ENCODE measurements at regions not wholly inside any gene's neighbourhood (a gene's known extent, or its start where the extent isn't known, plus 50 kb on each side); places are given as distances from the start of the nearest gene placed in this dataset.

GRCh38 chr2:2574401-2575180 lies 243.5 kb upstream of the MYT1L start:
- no peak for DNase-seq

- peak; percentile 1 for DNase-seq
Observed at GRCh38 chr2:2573658-2574293, 242.7 kb upstream of the MYT1L start.

- no peak for DNase-seq
Observed at GRCh38 chr2:2573205-2573604, 242.1 kb upstream of the MYT1L start.

- no peak for DNase-seq
Observed at GRCh38 chr2:2572393-2573204, 241.5 kb upstream of the MYT1L start.

GRCh38 chr2:2571301-2572150 lies 240.5 kb upstream of the MYT1L start:
- DNase-seq = no peak

- no peak for DNase-seq
Observed at GRCh38 chr2:2570871-2571270, 239.8 kb upstream of the MYT1L start.

GRCh38 chr2:2570360-2570759 lies 239.3 kb upstream of the MYT1L start:
- DNase-seq = no peak

- DNase-seq = no peak
Observed at GRCh38 chr2:2569836-2570235, 238.8 kb upstream of the MYT1L start.

- DNase-seq = no peak
Observed at GRCh38 chr2:2569306-2569705, 238.2 kb upstream of the MYT1L start.

GRCh38 chr2:2568411-2568810 lies 237.3 kb upstream of the MYT1L start:
- no peak for DNase-seq

GRCh38 chr2:2567776-2568175 lies 236.7 kb upstream of the MYT1L start:
- no peak for DNase-seq

GRCh38 chr2:2566396-2567323 lies 235.6 kb upstream of the MYT1L start:
- DNase-seq = no peak

- DNase-seq = no peak
Observed at GRCh38 chr2:2565671-2566070, 234.6 kb upstream of the MYT1L start.

GRCh38 chr2:2564300-2565078 lies 233.4 kb upstream of the MYT1L start:
- no peak for DNase-seq

- DNase-seq = no peak
Observed at GRCh38 chr2:2563309-2563860, 232.3 kb upstream of the MYT1L start.

- DNase-seq = no peak
Observed at GRCh38 chr2:2562867-2563266, 231.8 kb upstream of the MYT1L start.

GRCh38 chr2:2561346-2562095 lies 230.4 kb upstream of the MYT1L start:
- DNase-seq = no peak

- no peak for DNase-seq
Observed at GRCh38 chr2:2560374-2561015, 229.4 kb upstream of the MYT1L start.

GRCh38 chr2:2558476-2558875 lies 227.4 kb upstream of the MYT1L start:
- DNase-seq = no peak
